ENCODE measurements at regions not wholly inside any gene's neighbourhood (a gene's known extent, or its start where the extent isn't known, plus 50 kb on each side); places are given as distances from the start of the nearest gene placed in this dataset.
A peak's percentile ranks its signal among the peaks of the same experiment; 100 is the strongest.

DNA sequence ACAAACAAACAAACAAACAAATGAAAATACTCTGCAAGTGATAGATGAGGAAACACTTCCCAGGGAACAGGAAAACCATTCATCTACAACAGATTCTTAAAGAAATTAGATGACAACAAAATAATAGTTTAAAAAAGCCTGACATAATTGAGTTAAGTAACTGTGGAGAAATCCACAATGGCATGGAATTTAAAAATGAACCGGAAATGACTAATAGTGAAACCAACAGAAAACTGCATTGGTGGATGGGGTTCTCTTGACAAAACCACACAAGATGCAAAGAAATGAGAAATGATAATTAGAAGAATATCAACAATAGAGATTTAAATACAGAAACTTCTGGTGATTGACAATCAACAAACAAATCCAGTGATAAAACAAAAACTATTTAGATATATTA lies 785.6 kb downstream of the QKI start:
- Histone ChIP-seq H3K4me3 (no peak overlapping the region), H3K27me3 (ENCODE audit: low read depth) (no peaks in the 10 kb centered on the region), H3K36me3 (no peaks in the 10 kb centered on the region), H3K27ac (replicated peaks) (no peak overlapping the region), H3K9me3 (replicated peaks) (peaks cover 2% of the 10 kb centered on the region), H3K4me1 (no peaks in the 10 kb centered on the region)
- intact Hi-C loops (cut with micrococcal nuclease): no loop called here
- TF ChIP-seq, protein P1, sequence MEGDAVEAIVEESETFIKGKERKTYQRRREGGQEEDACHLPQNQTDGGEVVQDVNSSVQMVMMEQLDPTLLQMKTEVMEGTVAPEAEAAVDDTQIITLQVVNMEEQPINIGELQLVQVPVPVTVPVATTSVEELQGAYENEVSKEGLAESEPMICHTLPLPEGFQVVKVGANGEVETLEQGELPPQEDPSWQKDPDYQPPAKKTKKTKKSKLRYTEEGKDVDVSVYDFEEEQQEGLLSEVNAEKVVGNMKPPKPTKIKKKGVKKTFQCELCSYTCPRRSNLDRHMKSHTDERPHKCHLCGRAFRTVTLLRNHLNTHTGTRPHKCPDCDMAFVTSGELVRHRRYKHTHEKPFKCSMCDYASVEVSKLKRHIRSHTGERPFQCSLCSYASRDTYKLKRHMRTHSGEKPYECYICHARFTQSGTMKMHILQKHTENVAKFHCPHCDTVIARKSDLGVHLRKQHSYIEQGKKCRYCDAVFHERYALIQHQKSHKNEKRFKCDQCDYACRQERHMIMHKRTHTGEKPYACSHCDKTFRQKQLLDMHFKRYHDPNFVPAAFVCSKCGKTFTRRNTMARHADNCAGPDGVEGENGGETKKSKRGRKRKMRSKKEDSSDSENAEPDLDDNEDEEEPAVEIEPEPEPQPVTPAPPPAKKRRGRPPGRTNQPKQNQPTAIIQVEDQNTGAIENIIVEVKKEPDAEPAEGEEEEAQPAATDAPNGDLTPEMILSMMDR (IDR thresholded peaks at IDR 0.05; ENCODE audit: borderline replicate concordance): no peak
- DNase-seq: no peak

- H3K9me3 ChIP-seq (replicated peaks): no peaks in the 10 kb centered on the region
- H3K27me3 ChIP-seq (ENCODE audit: low read depth): no peaks in the 10 kb centered on the region
- intact Hi-C loops (cut with micrococcal nuclease): no loop called here
- TF ChIP-seq, protein P1 (IDR thresholded peaks at IDR 0.05; ENCODE audit: borderline replicate concordance): no peak
- H3K27ac ChIP-seq (replicated peaks): peak overlapping the region; percentile 35
- H3K36me3 ChIP-seq: no peaks in the 10 kb centered on the region
- no peaks in the 10 kb centered on the region for H3K4me1 ChIP-seq
- no peak overlapping the region for H3K4me3 ChIP-seq
- no peak for DNase-seq
These were observed 781.4 kb downstream of the QKI start for GRCh38 chr6:164195942-164196281.

DNA sequence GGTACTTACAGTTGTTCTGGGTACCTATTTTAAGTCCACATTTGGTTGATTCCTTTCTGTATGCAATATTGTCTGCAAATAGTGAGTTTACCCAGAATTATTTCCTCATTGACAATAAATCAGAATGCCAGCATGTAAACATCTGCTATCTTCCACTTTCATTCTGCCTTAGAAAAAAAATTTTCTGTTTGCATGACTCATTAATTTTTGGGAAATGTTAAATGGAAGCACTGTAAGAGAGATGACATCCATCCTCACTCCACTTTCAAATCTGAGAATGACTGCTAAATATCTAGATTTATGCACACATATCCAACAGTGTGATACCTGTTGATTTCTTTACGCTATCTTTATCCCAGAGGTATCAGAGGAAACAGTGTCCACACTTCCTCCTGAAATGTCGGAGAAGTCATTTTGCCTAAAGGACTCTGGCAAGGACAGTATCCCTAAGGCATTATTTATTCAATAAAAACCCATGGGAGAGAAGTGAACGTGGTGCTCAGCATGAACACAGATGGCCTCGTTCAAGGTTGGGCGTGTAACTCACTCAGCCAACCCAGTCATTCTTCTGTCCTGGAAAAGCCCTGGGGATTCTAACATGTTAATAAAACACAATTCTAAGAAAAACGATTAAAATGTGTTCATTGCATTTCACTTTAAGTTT lies 780.9 kb downstream of the QKI start:
- intact Hi-C loops (cut with micrococcal nuclease): no loop called here
- no peaks in the 10 kb centered on the region for H3K4me1 ChIP-seq
- no peaks in the 10 kb centered on the region for H3K27me3 ChIP-seq (ENCODE audit: low read depth)
- TF ChIP-seq, protein P1 (IDR thresholded peaks at IDR 0.05; ENCODE audit: borderline replicate concordance): no peak
- H3K27ac ChIP-seq (replicated peaks): peak overlapping the region; percentile 35
- no peaks in the 10 kb centered on the region for H3K36me3 ChIP-seq
- DNase-seq: peak; percentile 20
- no peak overlapping the region for H3K4me3 ChIP-seq
- H3K9me3 ChIP-seq (replicated peaks): no peaks in the 10 kb centered on the region

DNA sequence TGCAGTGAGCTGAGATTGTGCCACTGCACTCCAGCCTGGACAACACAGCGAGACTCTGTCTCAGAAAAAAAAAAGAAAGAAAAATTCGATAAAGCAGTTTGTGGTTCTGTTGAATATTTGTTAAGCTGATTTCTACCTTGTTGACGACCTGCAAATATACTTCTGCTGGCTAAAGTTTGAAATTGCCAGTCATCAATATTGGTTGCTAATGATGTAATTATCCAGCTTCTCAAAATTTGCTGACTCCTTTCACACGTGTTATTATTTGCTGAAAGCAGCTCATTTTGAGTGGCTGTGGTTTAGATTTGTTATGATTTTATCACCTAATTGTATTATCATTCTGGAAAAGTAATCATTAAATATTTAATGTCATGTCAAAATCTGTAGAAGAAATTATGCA lies 774.3 kb downstream of the QKI start:
- Histone ChIP-seq H3K4me1 (no peaks in the 10 kb centered on the region), H3K36me3 (no peaks in the 10 kb centered on the region), H3K9me3 (replicated peaks) (no peaks in the 10 kb centered on the region), H3K27me3 (ENCODE audit: low read depth) (no peaks in the 10 kb centered on the region), H3K4me3 (no peak overlapping the region), H3K27ac (replicated peaks) (no peak overlapping the region)
- DNase-seq: no peak
- TF ChIP-seq, protein P1 (IDR thresholded peaks at IDR 0.05; ENCODE audit: borderline replicate concordance): no peak
- intact Hi-C loops (cut with micrococcal nuclease): no loop called here

DNA sequence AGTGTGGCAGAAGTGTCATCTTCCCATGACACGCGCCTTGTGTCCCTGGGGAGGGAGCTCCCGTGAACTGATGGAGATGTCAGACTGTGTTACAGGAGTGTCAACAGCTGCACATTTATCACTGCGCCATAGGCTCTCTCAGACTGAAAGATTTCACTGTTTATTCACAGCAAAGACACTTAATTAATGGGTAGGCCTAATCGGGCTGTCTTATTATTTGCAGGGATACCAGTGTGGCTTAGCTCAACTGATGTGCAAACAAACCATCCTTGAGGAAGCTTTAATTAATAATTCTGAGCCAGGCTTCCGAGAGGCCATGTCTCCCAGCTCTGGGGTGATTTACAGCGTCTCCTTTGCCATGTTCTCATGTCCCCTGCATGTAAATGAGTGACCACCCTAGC lies 771.0 kb downstream of the QKI start:
- Histone ChIP-seq H3K4me3 (no peak overlapping the region), H3K27ac (replicated peaks) (no peak overlapping the region), H3K27me3 (ENCODE audit: low read depth) (no peaks in the 10 kb centered on the region), H3K4me1 (no peaks in the 10 kb centered on the region), H3K36me3 (no peaks in the 10 kb centered on the region), H3K9me3 (replicated peaks) (no peaks in the 10 kb centered on the region)
- intact Hi-C loops (cut with micrococcal nuclease): no loop called here
- no peak for DNase-seq
- TF ChIP-seq, protein P1 (IDR thresholded peaks at IDR 0.05; ENCODE audit: borderline replicate concordance): no peak

Data from left ventricle myocardium inferior (tissue), 1 donor.